SK-N-SH (cell line): ENCODE measurements at regions not wholly inside any gene's neighbourhood (a gene's known extent, or its start where the extent isn't known, plus 50 kb on each side); places are given as distances from the start of the nearest gene placed in this dataset.

ENCODE experiments used
- CTCF ChIA-PET: fragments of 300-600, 350-600 bp; formaldehyde crosslinking; extraction: SDS; loops from one replicate; lab custom pipeline; 2021; lab: Yijun Ruan, JAX
- POLR2A ChIA-PET: fragments of 350-600 bp; sonication (Branson Sonifier 250); formaldehyde crosslinking; extraction: SDS; loops from one replicate; lab custom pipeline; 2020; ENCODE audit warnings: antibody characterized with exemption, inconsistent platforms; lab: Yijun Ruan, JAX
- DNase-seq: peaks from one replicate; pipeline ENCODE4 v3.0.0; 2012
- H2AFZ ChIP-seq: fragments of 200-600 bp; sonication (generic); 2 replicates; pipeline ENCODE4 v1.8.1; 2016; ENCODE audit warnings: antibody characterized with exemption, mild to moderate bottlenecking, low read depth
- H3F3A ChIP-seq: fragments of 200-600 bp; sonication (generic); replicated peaks from 2 replicates; pipeline ENCODE3; 2016; ENCODE audit warnings: antibody characterized with exemption, mild to moderate bottlenecking; ENCODE audit not compliant: insufficient read depth
- H3K27ac ChIP-seq, 2 experiments: fragments of 200-500 bp in 1 of 2; fragments of 200-600 bp in 1 of 2; sonication (Bioruptor generic) in 1 of 2; sonication (generic), shearing (Covaris generic) in 1 of 2; 2 replicates each; pipeline versions ENCODE4 v1.5.1 to v1.6.1; 2014 to 2016; ENCODE audit warnings: low read depth in 2 of 2, inconsistent platforms in 1 of 2, low read length in 1 of 2, mild to moderate bottlenecking in 1 of 2, mixed read lengths in 1 of 2
- H3K27me3 ChIP-seq: fragments of 200-600 bp; sonication (generic), shearing (Covaris generic); 2 replicates; pipeline ENCODE4 v1.6.1; 2016; ENCODE audit warnings: mixed run types; ENCODE audit not compliant: insufficient read depth
- H3K36me3 ChIP-seq, 2 experiments: fragments of 200-500 bp in 1 of 2; fragments of 200-600 bp in 1 of 2; sonication (Bioruptor generic) in 1 of 2; sonication (generic) in 1 of 2; replicated peaks in 1 of 2; 2 replicates each; pipeline versions ENCODE3 to v1.5.1; 2014 to 2016; ENCODE audit warnings: low read length in 1 of 2, mild to moderate bottlenecking in 1 of 2; ENCODE audit not compliant: insufficient read depth in 2 of 2, control insufficient read depth in 1 of 2
- H3K4me1 ChIP-seq, 2 experiments: fragments of 200-500 bp in 1 of 2; fragments of 200-600 bp in 1 of 2; sonication (Bioruptor generic) in 1 of 2; sonication (generic), shearing (Covaris generic) in 1 of 2; 2 replicates each; pipeline versions ENCODE4 v1.5.1 to v1.6.1; 2014 to 2016; ENCODE audit warnings: low read depth in 1 of 2, low read length in 1 of 2, mixed run types in 1 of 2; ENCODE audit not compliant: insufficient read depth in 2 of 2, control insufficient read depth in 1 of 2
- H3K4me2 ChIP-seq: fragments of 200-600 bp; sonication (generic), shearing (Covaris generic); 2 replicates; pipeline ENCODE4 v1.6.1; 2017; ENCODE audit warnings: mixed run types
- H3K4me3 ChIP-seq, 2 experiments: fragments of 200-500 bp in 1 of 2; fragments of 200-600 bp in 1 of 2; sonication (Bioruptor generic) in 1 of 2; sonication (generic), shearing (Covaris generic) in 1 of 2; 2 replicates each; pipeline versions ENCODE4 v1.5.1 to v1.8.1; 2014 to 2016; ENCODE audit warnings: low read depth in 2 of 2, inconsistent platforms in 1 of 2, low read length in 1 of 2, mild to moderate bottlenecking in 1 of 2, mixed read lengths in 1 of 2, moderate library complexity in 1 of 2
- H3K79me2 ChIP-seq: fragments of 200-600 bp; sonication (generic); 2 replicates; pipeline ENCODE4 v1.8.1; 2017; ENCODE audit warnings: mild to moderate bottlenecking; ENCODE audit not compliant: insufficient read depth
- H3K9ac ChIP-seq: fragments of 200-600 bp; sonication (generic); 2 replicates; pipeline ENCODE4 v1.6.1; 2017; ENCODE audit warnings: mixed run types
- H3K9me2 ChIP-seq: fragments of 200-600 bp; sonication (generic); 2 replicates; pipeline ENCODE4 v1.6.1; 2017; ENCODE audit warnings: mixed run types
- H3K9me3 ChIP-seq: fragments of 200-600 bp; sonication (generic); 2 replicates; pipeline ENCODE4 v1.6.1; 2017; ENCODE audit warnings: mixed run types, mild to moderate bottlenecking, moderate library complexity
- H4K20me1 ChIP-seq: fragments of 200-600 bp; sonication (generic); 2 replicates; pipeline ENCODE4 v1.6.1; 2017; ENCODE audit warnings: mild to moderate bottlenecking, mixed run types; ENCODE audit not compliant: insufficient read depth
- FOSL2 ChIP-seq: IDR thresholded peaks from 2 replicates; pipeline ENCODE4 v1.4.0; 2012; ENCODE audit warnings: low read depth, mild to moderate bottlenecking, moderate library complexity, borderline replicate concordance
- FOXJ3 ChIP-seq: sonication (generic); formaldehyde crosslinking; IDR thresholded peaks from 2 replicates; pipeline ENCODE4 v1.5.1; 2020; ENCODE audit warnings: mild to moderate bottlenecking, missing genetic modification reagents
- GABPA ChIP-seq: IDR thresholded peaks from 2 replicates; pipeline ENCODE4 v1.4.0; 2012; ENCODE audit warnings: low read depth, mild to moderate bottlenecking
- GATA2 ChIP-seq: sonication (generic); formaldehyde crosslinking; IDR thresholded peaks from 2 replicates; pipeline ENCODE4 v1.5.0; 2020; ENCODE audit warnings: mild to moderate bottlenecking, missing genetic modification reagents
- JUND ChIP-seq: IDR thresholded peaks from 2 replicates; pipeline ENCODE4 v1.4.0; 2012
- MAX ChIP-seq: IDR thresholded peaks from 2 replicates; pipeline ENCODE4 v1.4.0; 2012; ENCODE audit warnings: low read depth
- MXI1 ChIP-seq: IDR thresholded peaks from 2 replicates; pipeline ENCODE4 v1.6.1; 2012; ENCODE audit warnings: mild to moderate bottlenecking, low read depth, low read length, improper control_type of control experiment
- NFIC ChIP-seq: IDR thresholded peaks from 2 replicates; pipeline ENCODE4 v1.4.0; 2012; ENCODE audit warnings: borderline replicate concordance
- RAD21 ChIP-seq: IDR thresholded peaks from 2 replicates; pipeline ENCODE4 v1.6.1; 2012; ENCODE audit warnings: mild to moderate bottlenecking, low read length
- RCOR1 ChIP-seq: fragments of 150-350 bp; IDR thresholded peaks from 2 replicates; pipeline ENCODE4 v1.6.1; 2017; ENCODE audit warnings: antibody characterized with exemption, low read length
- RXRA ChIP-seq: IDR thresholded peaks from 2 replicates; pipeline ENCODE4 v1.4.0; 2012; ENCODE audit warnings: low read depth, mild to moderate bottlenecking, borderline replicate concordance
- SIN3A ChIP-seq: IDR thresholded peaks from 2 replicates; pipeline ENCODE4 v1.6.1; 2012; ENCODE audit warnings: low read depth, mild to moderate bottlenecking, low read length, moderate library complexity, borderline replicate concordance
- SMC3 ChIP-seq: IDR thresholded peaks from 2 replicates; pipeline ENCODE4 v1.6.1; 2012; ENCODE audit warnings: low read depth, low read length, improper control_type of control experiment
- TAF1 ChIP-seq: IDR thresholded peaks from 2 replicates; pipeline ENCODE4 v1.6.1; 2012; ENCODE audit warnings: low read depth, mild to moderate bottlenecking, low read length, moderate library complexity, borderline replicate concordance
- YY1 ChIP-seq: IDR thresholded peaks from 2 replicates; pipeline ENCODE4 v1.4.0; 2012; ENCODE audit warnings: low read depth, mild to moderate bottlenecking
- WGBS: methylation state at CpG from one replicate; pipeline ENCODE4 v1.1.6; 2017; ENCODE audit warnings: low lambda C conversion rate; 5-methylcytosine and 5-hydroxymethylcytosine counted together
- TF ChIP-seq, protein P1 (sequence below): IDR thresholded peaks from 2 replicates; pipeline ENCODE4 v1.4.0; 2012; ENCODE audit warnings: low read depth, borderline replicate concordance
- TF ChIP-seq, protein P2 (sequence below): IDR thresholded peaks from 2 replicates; pipeline ENCODE4 v1.6.1; 2012; ENCODE audit warnings: mild to moderate bottlenecking, low read depth, low read length, moderate library complexity

- no peak overlapping the region for H2AFZ ChIP-seq
- H3K9me3 ChIP-seq, result no peaks in the 10 kb centered on the region
- H4K20me1 ChIP-seq, result no peaks in the 10 kb centered on the region
- no peaks in the 10 kb centered on the region for H3K27me3 ChIP-seq
- H3K79me2 ChIP-seq, result no peaks in the 10 kb centered on the region
- DNase-seq, result no peak
- no peak overlapping the region for H3K4me2 ChIP-seq
- peaks cover 0 to 13% of the 10 kb centered on the region in 2 experiments; a peak in 2 of 4 replicates for H3K4me1 ChIP-seq
- peak; percentile 21; the same call in 1 of the 2 replicates for TF ChIP-seq RAD21
- no peak for TF ChIP-seq NFIC
- TF ChIP-seq, all 33 proteins: peak for 1
- ChIA-PET CTCF (no interaction called here), POLR2A (no interaction called here)
- Histone ChIP-seq H3K9ac (no peak overlapping the region), H3K36me3 (no peaks in the 10 kb centered on the region), H3K27ac (no peak overlapping the region), H3K4me3 (no peak overlapping the region), H3K9me2 (no peaks in the 10 kb centered on the region), H3F3A (no peaks in the 10 kb centered on the region)
- WGBS, result 63% methylated on average over 4 of the region's 4 CpGs
These were observed 650.4 kb downstream of the RNF144A start for GRCh38 chr2:7567646-7568045.

DNA sequence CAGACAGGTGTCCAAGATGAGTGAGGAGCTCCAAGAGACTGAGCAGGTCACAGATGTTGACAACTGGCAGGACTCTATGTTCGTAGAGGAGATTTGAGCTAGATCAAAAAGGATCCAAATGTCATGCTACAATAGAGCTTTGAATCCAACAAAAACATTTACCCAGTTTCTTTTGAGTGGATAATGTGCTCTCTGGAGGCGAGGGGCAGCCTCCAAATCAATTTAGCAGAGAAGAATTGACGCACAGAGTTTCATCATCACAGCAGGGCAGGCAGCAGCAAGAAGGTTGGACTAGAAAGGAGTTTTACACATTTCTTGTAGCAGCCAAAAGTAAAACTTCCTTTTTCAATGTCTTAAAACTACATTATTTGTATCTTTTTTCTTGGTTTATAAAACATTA is 653.0 kb downstream of the RNF144A start:
- DNase-seq, result no peak
- TF ChIP-seq TAF1 (no peak), RCOR1 (no peak), GATA2 (no peak), FOXJ3 (no peak), YY1 (no peak), MXI1 (no peak), GABPA (no peak), SMC3 (no peak), FOSL2 (no peak), RXRA (no peak), MAX (no peak), JUND (no peak), RAD21 (no peak), SIN3A (no peak)
- TF ChIP-seq, protein P1, sequence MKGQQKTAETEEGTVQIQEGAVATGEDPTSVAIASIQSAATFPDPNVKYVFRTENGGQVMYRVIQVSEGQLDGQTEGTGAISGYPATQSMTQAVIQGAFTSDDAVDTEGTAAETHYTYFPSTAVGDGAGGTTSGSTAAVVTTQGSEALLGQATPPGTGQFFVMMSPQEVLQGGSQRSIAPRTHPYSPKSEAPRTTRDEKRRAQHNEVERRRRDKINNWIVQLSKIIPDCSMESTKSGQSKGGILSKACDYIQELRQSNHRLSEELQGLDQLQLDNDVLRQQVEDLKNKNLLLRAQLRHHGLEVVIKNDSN, result no peak
- TF ChIP-seq, protein P2, sequence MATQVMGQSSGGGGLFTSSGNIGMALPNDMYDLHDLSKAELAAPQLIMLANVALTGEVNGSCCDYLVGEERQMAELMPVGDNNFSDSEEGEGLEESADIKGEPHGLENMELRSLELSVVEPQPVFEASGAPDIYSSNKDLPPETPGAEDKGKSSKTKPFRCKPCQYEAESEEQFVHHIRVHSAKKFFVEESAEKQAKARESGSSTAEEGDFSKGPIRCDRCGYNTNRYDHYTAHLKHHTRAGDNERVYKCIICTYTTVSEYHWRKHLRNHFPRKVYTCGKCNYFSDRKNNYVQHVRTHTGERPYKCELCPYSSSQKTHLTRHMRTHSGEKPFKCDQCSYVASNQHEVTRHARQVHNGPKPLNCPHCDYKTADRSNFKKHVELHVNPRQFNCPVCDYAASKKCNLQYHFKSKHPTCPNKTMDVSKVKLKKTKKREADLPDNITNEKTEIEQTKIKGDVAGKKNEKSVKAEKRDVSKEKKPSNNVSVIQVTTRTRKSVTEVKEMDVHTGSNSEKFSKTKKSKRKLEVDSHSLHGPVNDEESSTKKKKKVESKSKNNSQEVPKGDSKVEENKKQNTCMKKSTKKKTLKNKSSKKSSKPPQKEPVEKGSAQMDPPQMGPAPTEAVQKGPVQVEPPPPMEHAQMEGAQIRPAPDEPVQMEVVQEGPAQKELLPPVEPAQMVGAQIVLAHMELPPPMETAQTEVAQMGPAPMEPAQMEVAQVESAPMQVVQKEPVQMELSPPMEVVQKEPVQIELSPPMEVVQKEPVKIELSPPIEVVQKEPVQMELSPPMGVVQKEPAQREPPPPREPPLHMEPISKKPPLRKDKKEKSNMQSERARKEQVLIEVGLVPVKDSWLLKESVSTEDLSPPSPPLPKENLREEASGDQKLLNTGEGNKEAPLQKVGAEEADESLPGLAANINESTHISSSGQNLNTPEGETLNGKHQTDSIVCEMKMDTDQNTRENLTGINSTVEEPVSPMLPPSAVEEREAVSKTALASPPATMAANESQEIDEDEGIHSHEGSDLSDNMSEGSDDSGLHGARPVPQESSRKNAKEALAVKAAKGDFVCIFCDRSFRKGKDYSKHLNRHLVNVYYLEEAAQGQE, result no peak
- H3K79me2 ChIP-seq, result no peaks in the 10 kb centered on the region
- no peaks in the 10 kb centered on the region for H3K36me3 ChIP-seq
- H2AFZ ChIP-seq, result no peak overlapping the region
- H3K9ac ChIP-seq, result no peak overlapping the region
- 32% methylated on average over 3 of the region's 3 CpGs for WGBS
- ChIA-PET POLR2A (no interaction called here), CTCF (no interaction called here)
- H3K27ac ChIP-seq, result no peak overlapping the region
- H3K9me2 ChIP-seq, result no peaks in the 10 kb centered on the region
- H3K4me2 ChIP-seq, result no peak overlapping the region
- H3K4me1 ChIP-seq, result peaks cover 0 to 13% of the 10 kb centered on the region in 2 experiments; a peak in 2 of 4 replicates
- no peak overlapping the region for H3K4me3 ChIP-seq
- H3K27me3 ChIP-seq, result no peaks in the 10 kb centered on the region
- no peaks in the 10 kb centered on the region for H4K20me1 ChIP-seq
- no peaks in the 10 kb centered on the region for H3K9me3 ChIP-seq
- H3F3A ChIP-seq, result no peaks in the 10 kb centered on the region
